Activated T-cell treated with anti-CD3 and anti-CD28 coated beads, Interleukin-2, amount 50 U/mL, for 1 hour (primary cell): ENCODE measurements at regions not wholly inside any gene's neighbourhood (a gene's known extent, or its start where the extent isn't known, plus 50 kb on each side); places are given as distances from the start of the nearest gene placed in this dataset.

Experiments
- DNase-seq: peaks from one replicate; pipeline ENCODE4 v3.0.0-alpha.2; 2020

- no peak for DNase-seq
Observed at GRCh38 chr5:68911840-68912690, 181.7 kb upstream of the SLC30A5 start.

- DNase-seq: no peak
Observed at GRCh38 chr5:68915079-68915478, 178.7 kb upstream of the SLC30A5 start.

- DNase-seq: no peak
Observed at GRCh38 chr5:68918306-68918705, 175.5 kb upstream of the SLC30A5 start.

- no peak for DNase-seq
Observed at GRCh38 chr5:68919988-68920490, 173.8 kb upstream of the SLC30A5 start.

GRCh38 chr5:68920888-68921287 is 172.9 kb upstream of the SLC30A5 start:
- DNase-seq: no peak

GRCh38 chr5:68922172-68922987 is 171.4 kb upstream of the SLC30A5 start:
- DNase-seq: no peak

GRCh38 chr5:68924481-68925145 is 169.2 kb upstream of the SLC30A5 start:
- DNase-seq: no peak

- no peak for DNase-seq
Observed at GRCh38 chr5:68928617-68929302, 165.1 kb upstream of the SLC30A5 start.

- no peak for DNase-seq
Observed at GRCh38 chr5:68930139-68930538, 163.7 kb upstream of the SLC30A5 start.

GRCh38 chr5:68932830-68933434 is 160.9 kb upstream of the SLC30A5 start:
- DNase-seq: no peak

GRCh38 chr5:68942169-68942568 is 151.6 kb upstream of the SLC30A5 start:
- DNase-seq: no peak

- DNase-seq: no peak
Observed at GRCh38 chr5:68946728-68947127, 147.1 kb upstream of the SLC30A5 start.

- DNase-seq: no peak
Observed at GRCh38 chr5:68947986-68948385, 145.8 kb upstream of the SLC30A5 start.

GRCh38 chr5:68949256-68949655 is 144.6 kb upstream of the SLC30A5 start:
- DNase-seq: no peak

GRCh38 chr5:68949711-68950110 is 144.1 kb upstream of the SLC30A5 start:
- no peak for DNase-seq

GRCh38 chr5:68950125-68950524 is 143.7 kb upstream of the SLC30A5 start:
- no peak for DNase-seq

- DNase-seq: no peak
Observed at GRCh38 chr5:68950930-68951329, 142.9 kb upstream of the SLC30A5 start.

GRCh38 chr5:68953231-68953874 is 140.5 kb upstream of the SLC30A5 start:
- no peak for DNase-seq

- no peak for DNase-seq
Observed at GRCh38 chr5:68953875-68954617, 139.8 kb upstream of the SLC30A5 start.

- DNase-seq: no peak
Observed at GRCh38 chr5:68954618-68954910, 139.2 kb upstream of the SLC30A5 start.

GRCh38 chr5:68957591-68957990 is 136.2 kb upstream of the SLC30A5 start:
- no peak for DNase-seq
